ENCODE measurements at regions not wholly inside any gene's neighbourhood (a gene's known extent, or its start where the extent isn't known, plus 50 kb on each side); places are given as distances from the start of the nearest gene placed in this dataset.

- Mint-ChIP-seq H3K27ac (ENCODE audit: unreplicated experiment) (no peak overlapping the region), H3K4me1 (ENCODE audit: unreplicated experiment) (no peaks in the 10 kb centered on the region), H3K27me3 (ENCODE audit: unreplicated experiment) (no peaks in the 10 kb centered on the region), H3K9me3 (ENCODE audit: unreplicated experiment) (no peaks in the 10 kb centered on the region), H3K4me3 (ENCODE audit: unreplicated experiment) (no peak overlapping the region), H3K36me3 (ENCODE audit: low read depth, unreplicated experiment) (no peaks in the 10 kb centered on the region)
- no peak for TF ChIP-seq CTCF (IDR thresholded peaks at IDR 0.05; ENCODE audit: unreplicated experiment)
- no peak for DNase-seq (ENCODE audit: low spot score)
Observed at GRCh38 chr3:151600783-151601182, 132.9 kb upstream of the AADACL2 start.

GRCh38 chr3:151599103-151599672 is 134.5 kb upstream of the AADACL2 start:
- H3K9me3 Mint-ChIP-seq (ENCODE audit: unreplicated experiment), result no peaks in the 10 kb centered on the region
- H3K4me3 Mint-ChIP-seq (ENCODE audit: unreplicated experiment), result no peak overlapping the region
- no peak for TF ChIP-seq CTCF (IDR thresholded peaks at IDR 0.05; ENCODE audit: unreplicated experiment)
- H3K4me1 Mint-ChIP-seq (ENCODE audit: unreplicated experiment), result no peaks in the 10 kb centered on the region
- no peak overlapping the region for H3K27ac Mint-ChIP-seq (ENCODE audit: unreplicated experiment)
- no peaks in the 10 kb centered on the region for H3K27me3 Mint-ChIP-seq (ENCODE audit: unreplicated experiment)
- no peak for DNase-seq (ENCODE audit: low spot score)
- H3K36me3 Mint-ChIP-seq (ENCODE audit: low read depth, unreplicated experiment), result no peaks in the 10 kb centered on the region

- no peaks in the 10 kb centered on the region for H3K9me3 Mint-ChIP-seq (ENCODE audit: unreplicated experiment)
- no peaks in the 10 kb centered on the region for H3K36me3 Mint-ChIP-seq (ENCODE audit: low read depth, unreplicated experiment)
- no peaks in the 10 kb centered on the region for H3K4me1 Mint-ChIP-seq (ENCODE audit: unreplicated experiment)
- TF ChIP-seq CTCF (IDR thresholded peaks at IDR 0.05; ENCODE audit: unreplicated experiment), result no peak
- H3K27ac Mint-ChIP-seq (ENCODE audit: unreplicated experiment), result no peak overlapping the region
- no peaks in the 10 kb centered on the region for H3K27me3 Mint-ChIP-seq (ENCODE audit: unreplicated experiment)
- no peak overlapping the region for H3K4me3 Mint-ChIP-seq (ENCODE audit: unreplicated experiment)
- DNase-seq (ENCODE audit: low spot score), result no peak
Observed at GRCh38 chr3:151596940-151597339, 136.1 kb upstream of the IGSF10 start.

GRCh38 chr3:151593928-151594327 is 133.1 kb upstream of the IGSF10 start:
- H3K4me3 Mint-ChIP-seq (ENCODE audit: unreplicated experiment), result no peak overlapping the region
- H3K27ac Mint-ChIP-seq (ENCODE audit: unreplicated experiment), result no peak overlapping the region
- no peak for TF ChIP-seq CTCF (IDR thresholded peaks at IDR 0.05; ENCODE audit: unreplicated experiment)
- H3K9me3 Mint-ChIP-seq (ENCODE audit: unreplicated experiment), result no peaks in the 10 kb centered on the region
- no peaks in the 10 kb centered on the region for H3K4me1 Mint-ChIP-seq (ENCODE audit: unreplicated experiment)
- DNase-seq (ENCODE audit: low spot score), result no peak
- H3K27me3 Mint-ChIP-seq (ENCODE audit: unreplicated experiment), result no peaks in the 10 kb centered on the region
- H3K36me3 Mint-ChIP-seq (ENCODE audit: low read depth, unreplicated experiment), result no peaks in the 10 kb centered on the region

GRCh38 chr3:151592287-151592686 is 131.4 kb upstream of the IGSF10 start:
- H3K27me3 Mint-ChIP-seq (ENCODE audit: unreplicated experiment), result no peaks in the 10 kb centered on the region
- DNase-seq (ENCODE audit: low spot score), result no peak

More at GRCh38 chr3:151592287-151592686, 131.4 kb upstream of the IGSF10 start:
- TF ChIP-seq CTCF (IDR thresholded peaks at IDR 0.05; ENCODE audit: unreplicated experiment), result no peak
- Mint-ChIP-seq H3K4me1 (ENCODE audit: unreplicated experiment) (no peaks in the 10 kb centered on the region), H3K27ac (ENCODE audit: unreplicated experiment) (no peak overlapping the region), H3K36me3 (ENCODE audit: low read depth, unreplicated experiment) (no peaks in the 10 kb centered on the region), H3K9me3 (ENCODE audit: unreplicated experiment) (no peaks in the 10 kb centered on the region), H3K4me3 (ENCODE audit: unreplicated experiment) (no peak overlapping the region)

All from endothelial cell (in vitro differentiated cells).